K562 (cell line): ENCODE measurements at regions not wholly inside any gene's neighbourhood (a gene's known extent, or its start where the extent isn't known, plus 50 kb on each side); places are given as distances from the start of the nearest gene placed in this dataset.

Source experiments
- BCL6 ChIP-seq: fragments of 250-450 bp; sonication (Bioruptor Pico); IDR thresholded peaks from 2 replicates; pipeline ENCODE4 v1.4.0; 2020
- BHLHE40 ChIP-seq: IDR thresholded peaks from 2 replicates; pipeline ENCODE4 v1.6.1; 2011; ENCODE audit warnings: low read length, improper control_type of control experiment
- CBX2 ChIP-seq: fragments of 200-600 bp; sonication (generic); IDR thresholded peaks from one replicate; pipeline ENCODE4 v1.6.1; 2012; ENCODE audit warnings: mild to moderate bottlenecking, low read length, inconsistent platforms; ENCODE audit not compliant: insufficient read depth, poor library complexity, severe bottlenecking
- ELF4 ChIP-seq: fragments of 450-650 bp; formaldehyde crosslinking; IDR thresholded peaks from 2 replicates; pipeline ENCODE4 v1.4.0; 2022; ENCODE audit warnings: missing genetic modification characterization
- EZH2 ChIP-seq: IDR thresholded peaks from 2 replicates; pipeline ENCODE4 v1.6.1; 2012; ENCODE audit warnings: low read depth, mild to moderate bottlenecking, inconsistent platforms, low read length, borderline replicate concordance
- GATAD2B ChIP-seq: fragments of 450-650 bp; IDR thresholded peaks from 2 replicates; pipeline ENCODE4 v1.6.1; 2017; ENCODE audit warnings: mild to moderate bottlenecking, borderline replicate concordance
- L3MBTL2 ChIP-seq: fragments of 450-650 bp; IDR thresholded peaks from 2 replicates; pipeline ENCODE4 v1.6.1; 2016; ENCODE audit warnings: mild to moderate bottlenecking, moderate library complexity
- NELFE ChIP-seq: IDR thresholded peaks from 2 replicates; pipeline ENCODE4 v1.6.1; 2011; ENCODE audit warnings: mild to moderate bottlenecking; ENCODE audit not compliant: insufficient read depth, insufficient read length
- RAD21 ChIP-seq, 2 experiments: fragments of 250-450 bp in 1 of 2; fragments of 450-650 bp in 1 of 2; sonication (Bioruptor Pico) in 1 of 2; formaldehyde crosslinking in 1 of 2; IDR thresholded peaks in 1 of 2; conservative IDR thresholded peaks in 1 of 2; 2 replicates each; pipeline versions ENCODE4 v1.4.0 to v1.8.0; 2020 to 2022; ENCODE audit warnings: mild to moderate bottlenecking in 2 of 2, moderate library complexity in 1 of 2
- ZBTB33 ChIP-seq: sonication (generic); formaldehyde crosslinking; IDR thresholded peaks from 2 replicates; pipeline ENCODE4 v1.8.1; 2023; ENCODE audit warnings: mild to moderate bottlenecking, missing genetic modification reagents
- ZNF146 ChIP-seq: IDR thresholded peaks from one replicate; pipeline ENCODE4 v1.6.1; 2018; ENCODE audit warnings: missing compliant biosample characterization; ENCODE audit not compliant: unreplicated experiment
- TF ChIP-seq, protein P1 (sequence below), 3 experiments: fragments of 200-800 bp in 1 of 3; sonication (Bioruptor generic) in 1 of 3; sonication (generic) in 1 of 3; formaldehyde crosslinking in 1 of 3; IDR thresholded peaks; 2 replicates each; pipeline versions ENCODE4 v1.6.1 to v1.8.0; 2016 to 2022; ENCODE audit warnings: mild to moderate bottlenecking in 2 of 3, missing compliant biosample characterization in 2 of 3, missing genetic modification characterization in 2 of 3, missing genetic modification reagents in 1 of 3

GRCh38 chr16:54798267-54798666 lies 132.4 kb upstream of the IRX5 start:
- TF ChIP-seq EZH2 (no peak), ELF4 (no peak), NELFE (no peak), L3MBTL2 (no peak), CBX2 (no peak), GATAD2B (no peak), BHLHE40 (no peak), ZBTB33 (no peak), BCL6 (CRISPR knock-in tag) (no peak), ZNF146 (CRISPR knock-in tag) (no peak), RAD21 (CRISPR knock-in tag; conservative IDR thresholded peaks at IDR 0.05 in 1 of 2, IDR thresholded peaks at IDR 0.05 in 1 of 2) (no peak)
- TF ChIP-seq, protein P1, sequence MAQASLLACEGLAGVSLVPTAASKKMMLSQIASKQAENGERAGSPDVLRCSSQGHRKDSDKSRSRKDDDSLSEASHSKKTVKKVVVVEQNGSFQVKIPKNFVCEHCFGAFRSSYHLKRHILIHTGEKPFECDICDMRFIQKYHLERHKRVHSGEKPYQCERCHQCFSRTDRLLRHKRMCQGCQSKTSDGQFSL (CRISPR knock-in tag; IDR thresholded peaks at IDR 0.05) = no peak
- TF ChIP-seq, protein P1 (tag; IDR thresholded peaks at IDR 0.05) = no peak
